ENCODE measurements at regions not wholly inside any gene's neighbourhood (a gene's known extent, or its start where the extent isn't known, plus 50 kb on each side); places are given as distances from the start of the nearest gene placed in this dataset.
"Not testable (repeated sequence)": the region's sequence is repeated elsewhere in the genome, so short reads cannot be mapped to it uniquely, and the experiment has no call there.

DNA sequence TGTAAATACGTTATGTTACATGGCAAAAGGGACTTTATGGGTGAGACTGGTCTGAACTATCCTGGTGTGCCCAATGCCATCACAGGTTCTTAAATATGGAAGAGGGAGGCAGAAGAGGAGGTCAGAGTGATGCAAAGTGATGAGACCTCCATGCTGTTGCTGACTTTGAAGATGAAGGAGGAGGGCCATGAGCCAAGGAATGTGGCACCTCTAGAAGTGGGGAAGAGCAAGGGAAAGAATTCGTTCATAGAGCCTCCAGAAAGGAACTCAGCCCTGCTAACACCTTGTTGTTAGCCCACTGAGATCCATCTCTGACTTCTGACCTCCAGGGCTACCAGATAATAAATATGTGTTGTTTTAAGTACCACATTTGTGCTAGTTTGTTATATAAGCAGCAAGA, 462.0 kb downstream of the RPS6KC1 start:
- intact Hi-C loops (cut with DNase I) = no loop called here
- ATAC-seq = no peak
- Histone ChIP-seq H3K27me3 (ENCODE audit: control insufficient read depth, insufficient read depth) (no peaks in the 10 kb centered on the region), H3K4me1 (ENCODE audit: control insufficient read depth, insufficient read depth, low read length) (no peaks in the 10 kb centered on the region), H3K27ac (ENCODE audit: low read length) (no peak overlapping the region), H3K4me3 (ENCODE audit: low read length) (no peak overlapping the region), H3K9me3 (ENCODE audit: control insufficient read depth, low read length) (no peaks in the 10 kb centered on the region)
- WGBS = 68% methylated on average over 2 of the region's 2 CpGs
- DNase-seq = no peak

DNA sequence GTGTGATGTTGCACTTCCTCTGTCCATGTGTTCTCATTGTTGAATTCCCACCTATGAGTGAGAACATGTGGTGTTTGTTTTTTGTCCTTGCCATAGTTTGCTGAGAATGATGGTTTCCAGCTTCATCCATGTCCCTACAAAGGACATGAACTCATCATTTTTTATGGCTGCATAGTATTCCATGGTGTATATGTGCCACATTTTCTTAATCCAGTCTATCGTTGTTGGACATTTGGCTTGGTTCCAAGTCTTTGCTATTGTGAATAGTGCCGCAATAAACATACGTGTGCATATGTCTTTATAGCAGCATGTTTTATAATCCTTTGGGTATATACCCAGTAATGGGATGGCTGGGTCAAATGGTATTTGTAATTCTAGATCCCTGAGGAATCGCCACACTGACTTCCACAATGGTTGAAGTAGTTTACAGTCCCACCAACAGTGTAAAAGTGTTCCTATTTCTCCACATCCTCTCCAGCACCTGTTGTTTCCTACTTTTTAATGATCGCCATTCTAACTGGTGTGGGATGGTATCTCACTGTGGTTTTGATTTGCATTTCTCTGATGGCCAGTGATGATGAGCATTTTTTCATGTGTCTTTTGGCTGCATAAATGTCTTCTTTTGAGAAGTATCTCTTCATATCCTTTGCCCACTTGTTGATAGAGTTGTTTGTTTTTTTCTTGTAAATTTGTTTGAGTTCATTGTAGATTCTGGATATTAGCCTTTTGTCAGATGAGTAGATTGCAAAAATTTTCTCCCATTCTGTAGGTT, 463.6 kb downstream of the RPS6KC1 start:
- H3K27me3 ChIP-seq (ENCODE audit: control insufficient read depth, insufficient read depth); ATAC-seq; H3K4me1 ChIP-seq (ENCODE audit: control insufficient read depth, insufficient read depth, low read length); H3K9me3 ChIP-seq (ENCODE audit: control insufficient read depth, low read length); H3K27ac ChIP-seq (ENCODE audit: low read length); intact Hi-C loops (cut with DNase I); H3K4me3 ChIP-seq (ENCODE audit: low read length); DNase-seq: not testable (repeated sequence)
- WGBS = 90% methylated on average over 5 of the region's 5 CpGs

DNA sequence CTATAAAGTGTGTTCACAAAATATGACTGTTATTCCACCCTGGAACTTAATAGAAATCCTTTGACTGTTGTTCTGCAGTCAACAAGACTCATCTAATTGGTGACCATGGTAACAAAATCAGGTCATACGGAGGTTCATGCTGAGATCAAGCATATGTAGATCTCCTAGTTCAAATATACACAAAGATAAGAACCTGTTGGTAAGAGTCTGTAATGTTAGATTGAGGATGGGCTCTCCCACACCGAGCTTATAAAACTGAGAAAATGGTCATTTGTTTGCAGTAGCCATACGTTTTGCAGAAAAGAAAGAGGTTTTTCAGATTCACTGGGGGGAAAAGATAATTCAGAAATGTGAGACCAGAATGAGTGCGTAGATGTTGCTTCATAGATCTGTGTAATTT, 468.1 kb downstream of the RPS6KC1 start:
- whole genome bisulfite sequencing = 33% methylated on average over 4 of the region's 4 CpGs
- no peak for ATAC-seq
- H3K4me3 ChIP-seq (ENCODE audit: low read length) = no peak overlapping the region
- no peaks in the 10 kb centered on the region for H3K4me1 ChIP-seq (ENCODE audit: control insufficient read depth, insufficient read depth, low read length)
- DNase-seq = no peak
- no peaks in the 10 kb centered on the region for H3K27me3 ChIP-seq (ENCODE audit: control insufficient read depth, insufficient read depth)
- H3K9me3 ChIP-seq (ENCODE audit: control insufficient read depth, low read length) = no peaks in the 10 kb centered on the region
- intact Hi-C loops (cut with DNase I) = no loop called here
- H3K27ac ChIP-seq (ENCODE audit: low read length) = no peak overlapping the region

DNA sequence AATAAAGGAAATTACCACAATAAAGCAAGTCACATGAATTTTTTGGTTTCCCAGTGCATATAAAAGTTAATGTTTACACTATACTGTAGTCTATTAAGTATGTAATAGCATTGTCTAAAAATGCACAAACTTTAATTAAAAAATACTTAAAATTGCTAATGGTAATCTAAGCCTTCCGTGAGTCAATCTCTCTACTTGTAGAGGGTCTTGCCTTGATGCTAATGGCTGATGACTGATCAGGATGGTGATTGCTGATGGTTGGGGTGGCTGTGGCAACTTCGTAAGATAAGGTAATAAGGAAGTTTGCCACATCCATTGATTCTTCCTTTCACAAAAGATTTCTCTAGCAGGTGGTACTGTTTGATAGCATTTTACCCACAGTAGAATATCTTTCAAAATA, 466.6 kb upstream of the PROX1 start:
- Histone ChIP-seq H3K4me3 (ENCODE audit: low read length) (no peak overlapping the region), H3K27ac (ENCODE audit: low read length) (no peak overlapping the region), H3K4me1 (ENCODE audit: control insufficient read depth, insufficient read depth, low read length) (no peaks in the 10 kb centered on the region), H3K27me3 (ENCODE audit: control insufficient read depth, insufficient read depth) (no peaks in the 10 kb centered on the region), H3K9me3 (ENCODE audit: control insufficient read depth, low read length) (no peaks in the 10 kb centered on the region)
- no peak for DNase-seq
- no peak for ATAC-seq
- WGBS = 80% methylated on average over 2 of the region's 2 CpGs
- intact Hi-C loops (cut with DNase I) = no loop called here

- no peaks in the 10 kb centered on the region for H3K27me3 ChIP-seq (ENCODE audit: control insufficient read depth, insufficient read depth)
- no peaks in the 10 kb centered on the region for H3K9me3 ChIP-seq (ENCODE audit: control insufficient read depth, low read length)
- H3K27ac ChIP-seq (ENCODE audit: low read length) = no peak overlapping the region
- no peak overlapping the region for H3K4me3 ChIP-seq (ENCODE audit: low read length)
- WGBS = 47% methylated on average over 10 of the region's 10 CpGs
- DNase-seq (no peak), ATAC-seq (no peak)
- no peaks in the 10 kb centered on the region for H3K4me1 ChIP-seq (ENCODE audit: control insufficient read depth, insufficient read depth, low read length)
- intact Hi-C loops (cut with DNase I) = no loop called here
Observed at GRCh38 chr1:213523781-213524398, 463.9 kb upstream of the PROX1 start.

DNA sequence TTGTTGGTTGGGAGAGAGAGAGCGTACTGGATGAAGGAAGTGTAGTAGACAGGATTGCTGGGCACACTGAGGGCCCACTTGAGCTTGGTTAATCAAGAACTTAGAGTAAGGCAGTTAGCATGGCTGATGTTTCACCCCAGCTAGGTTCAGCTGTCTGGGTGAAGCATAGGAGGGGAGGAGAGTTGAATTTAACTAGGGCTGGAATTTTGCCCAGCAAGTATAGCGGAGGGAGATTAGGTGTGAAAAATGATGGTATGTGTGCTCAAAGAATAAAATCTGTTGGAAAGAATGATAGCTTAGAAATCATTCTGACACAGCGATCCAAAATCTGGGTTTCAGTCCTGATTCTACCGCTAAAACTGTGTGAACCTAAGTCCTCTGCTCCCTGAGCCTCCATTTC, 461.5 kb upstream of the PROX1 start:
- WGBS = 70% methylated on average over 4 of the region's 4 CpGs
- ATAC-seq (no peak), DNase-seq (no peak)
- Histone ChIP-seq H3K27me3 (ENCODE audit: control insufficient read depth, insufficient read depth) (no peaks in the 10 kb centered on the region), H3K4me1 (ENCODE audit: control insufficient read depth, insufficient read depth, low read length) (no peaks in the 10 kb centered on the region), H3K27ac (ENCODE audit: low read length) (no peak overlapping the region), H3K9me3 (ENCODE audit: control insufficient read depth, low read length) (no peaks in the 10 kb centered on the region), H3K4me3 (ENCODE audit: low read length) (no peak overlapping the region)
- intact Hi-C loops (cut with DNase I) = no loop called here

DNA sequence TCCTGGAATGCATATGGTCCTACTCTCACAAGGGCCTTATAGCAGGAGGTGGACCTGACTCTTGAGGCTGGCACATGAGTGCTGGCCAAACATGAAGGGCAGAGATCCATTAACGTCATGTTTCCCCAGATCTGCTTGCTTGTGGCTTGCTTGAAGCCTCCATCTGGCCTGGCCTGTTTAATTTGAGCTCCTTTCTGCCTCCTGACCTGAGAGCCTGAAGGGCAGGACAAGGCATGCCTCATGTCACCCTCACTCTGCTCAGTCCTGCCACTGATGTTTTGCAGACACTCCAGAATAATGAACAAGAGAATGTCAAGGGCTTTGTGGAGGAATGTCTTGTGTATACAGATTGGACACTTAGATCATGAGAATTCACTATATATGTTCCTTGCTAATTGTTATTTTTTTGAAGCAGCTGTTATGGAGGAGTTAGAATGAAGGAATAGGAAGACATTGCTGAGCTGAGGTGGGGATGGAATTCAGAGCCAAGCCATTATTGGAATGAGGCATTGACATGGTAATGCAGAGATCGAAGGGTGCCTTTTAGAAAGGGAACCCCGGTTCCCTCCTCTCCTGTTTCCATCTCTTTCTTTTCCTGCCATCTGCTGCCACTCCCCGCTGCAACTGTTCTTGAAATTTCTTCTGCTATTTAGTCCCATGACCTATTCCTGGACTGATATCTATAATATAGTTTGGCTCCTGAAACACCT, 457.0 kb upstream of the PROX1 start:
- intact Hi-C loops (cut with DNase I) = no loop called here

GRCh38 chr1:213531369-213532310, 456.1 kb upstream of the PROX1 start:
- Histone ChIP-seq H3K4me1 (ENCODE audit: control insufficient read depth, insufficient read depth, low read length) (no peaks in the 10 kb centered on the region), H3K9me3 (ENCODE audit: control insufficient read depth, low read length) (no peaks in the 10 kb centered on the region), H3K4me3 (ENCODE audit: low read length) (no peak overlapping the region), H3K27ac (ENCODE audit: low read length) (no peak overlapping the region), H3K27me3 (ENCODE audit: control insufficient read depth, insufficient read depth) (no peaks in the 10 kb centered on the region)
- DNase-seq (peak in 1 of 3 donors; percentile 18), ATAC-seq (no peak)
- intact Hi-C loops (cut with DNase I) = no loop called here
- 87% methylated on average over 12 of the region's 12 CpGs for WGBS

More for the DNA sequence above, 457.0 kb upstream of the PROX1 start:
- no peaks in the 10 kb centered on the region for H3K9me3 ChIP-seq (ENCODE audit: control insufficient read depth, low read length)
- no peak overlapping the region for H3K4me3 ChIP-seq (ENCODE audit: low read length)
- DNase-seq = no peak
- no peaks in the 10 kb centered on the region for H3K4me1 ChIP-seq (ENCODE audit: control insufficient read depth, insufficient read depth, low read length)
- H3K27ac ChIP-seq (ENCODE audit: low read length) = no peak overlapping the region
- ATAC-seq = no peak
- WGBS = 73% methylated on average over 4 of the region's 4 CpGs
- no peaks in the 10 kb centered on the region for H3K27me3 ChIP-seq (ENCODE audit: control insufficient read depth, insufficient read depth)

DNA sequence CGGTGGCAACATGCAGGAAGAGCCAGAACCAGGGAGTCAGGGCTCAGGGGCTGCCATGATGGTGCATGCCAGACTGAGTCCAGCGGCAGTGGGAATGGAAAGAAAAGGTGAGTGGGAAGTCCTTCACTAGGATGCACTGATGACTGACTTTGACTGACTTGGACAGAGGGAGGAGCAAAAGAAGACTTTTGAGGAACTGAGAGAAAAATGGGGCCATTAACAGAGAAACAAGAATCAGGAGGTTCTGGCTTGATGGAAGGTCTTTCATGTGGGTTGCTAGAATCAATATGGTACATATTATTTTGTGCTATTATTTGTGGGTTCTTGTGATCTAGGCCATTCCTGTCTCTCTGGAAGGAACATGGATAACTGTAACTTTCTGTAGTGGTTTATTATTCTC, 454.6 kb upstream of the PROX1 start:
- intact Hi-C loops (cut with DNase I) = no loop called here
- H3K27me3 ChIP-seq (ENCODE audit: control insufficient read depth, insufficient read depth) = no peaks in the 10 kb centered on the region
- DNase-seq (no peak), ATAC-seq (no peak)
- no peaks in the 10 kb centered on the region for H3K4me1 ChIP-seq (ENCODE audit: control insufficient read depth, insufficient read depth, low read length)
- no peak overlapping the region for H3K4me3 ChIP-seq (ENCODE audit: low read length)
- no peaks in the 10 kb centered on the region for H3K9me3 ChIP-seq (ENCODE audit: control insufficient read depth, low read length)
- H3K27ac ChIP-seq (ENCODE audit: low read length) = no peak overlapping the region
- 90% methylated on average over 2 of the region's 2 CpGs for WGBS

GRCh38 chr1:213535679-213536078, 452.1 kb upstream of the PROX1 start:
- intact Hi-C loops (cut with DNase I) = no loop called here
- 92% methylated on average over 6 of the region's 6 CpGs for WGBS
- no peaks in the 10 kb centered on the region for H3K4me1 ChIP-seq (ENCODE audit: control insufficient read depth, insufficient read depth, low read length)
- no peak for DNase-seq
- ATAC-seq = no peak
- no peaks in the 10 kb centered on the region for H3K9me3 ChIP-seq (ENCODE audit: control insufficient read depth, low read length)
- no peak overlapping the region for H3K27ac ChIP-seq (ENCODE audit: low read length)
- H3K4me3 ChIP-seq (ENCODE audit: low read length) = no peak overlapping the region
- no peaks in the 10 kb centered on the region for H3K27me3 ChIP-seq (ENCODE audit: control insufficient read depth, insufficient read depth)

Data from right cardiac atrium (tissue), 5 donors.